GM23248 (cell line): ENCODE measurements at regions not wholly inside any gene's neighbourhood (a gene's known extent, or its start where the extent isn't known, plus 50 kb on each side); places are given as distances from the start of the nearest gene placed in this dataset.

Source experiments
- DNase-seq: peaks from one replicate; pipeline ENCODE4 v3.0.0-alpha.2; 2015
- H2AFZ ChIP-seq: fragments of 200-600 bp; sonication (generic); 2 replicates; pipeline ENCODE4 v1.6.1; 2016; ENCODE audit warnings: antibody characterized with exemption
- H3F3A ChIP-seq: fragments of 200-600 bp; sonication (generic); 2 replicates; pipeline ENCODE4 v1.6.1; 2016; ENCODE audit warnings: mild to moderate bottlenecking, antibody characterized with exemption, mixed run types; ENCODE audit not compliant: insufficient read depth
- H3K27ac ChIP-seq: fragments of 200-600 bp; sonication (generic); 2 replicates; pipeline ENCODE4 v1.5.1; 2016; ENCODE audit warnings: mild to moderate bottlenecking
- H3K27me3 ChIP-seq: fragments of 200-600 bp; sonication (generic); replicated peaks from 2 replicates; pipeline ENCODE4 v1.6.1; 2016; ENCODE audit warnings: mild to moderate bottlenecking; ENCODE audit not compliant: insufficient read depth
- H3K36me3 ChIP-seq: fragments of 200-600 bp; sonication (generic); 2 replicates; pipeline ENCODE4 v1.6.1; 2016; ENCODE audit warnings: low read depth, mild to moderate bottlenecking
- H3K4me1 ChIP-seq: fragments of 200-600 bp; sonication (generic); 2 replicates; pipeline ENCODE4 v1.6.1; 2016; ENCODE audit warnings: mild to moderate bottlenecking; ENCODE audit not compliant: insufficient read depth
- H3K4me2 ChIP-seq: fragments of 200-600 bp; sonication (generic); one replicate; pipeline ENCODE4 v1.6.1; 2016; ENCODE audit warnings: mild to moderate bottlenecking; ENCODE audit not compliant: unreplicated experiment
- H3K4me3 ChIP-seq: fragments of 200-600 bp; sonication (generic); 2 replicates; pipeline ENCODE4 v1.5.1; 2016; ENCODE audit warnings: mild to moderate bottlenecking
- H3K79me2 ChIP-seq: fragments of 200-600 bp; sonication (generic); 2 replicates; pipeline ENCODE4 v1.6.1; 2016; ENCODE audit warnings: mild to moderate bottlenecking; ENCODE audit not compliant: insufficient read depth
- H3K9ac ChIP-seq: fragments of 200-600 bp; sonication (generic); 2 replicates; pipeline ENCODE4 v1.6.1; 2016; ENCODE audit warnings: mild to moderate bottlenecking
- H3K9me2 ChIP-seq: fragments of 200-600 bp; sonication (generic); 2 replicates; pipeline ENCODE4 v1.6.1; 2016; ENCODE audit warnings: mixed run types, mild to moderate bottlenecking, moderate library complexity; ENCODE audit not compliant: insufficient read depth
- H3K9me3 ChIP-seq: fragments of 200-600 bp; sonication (generic); one replicate; pipeline ENCODE4 v1.6.1; 2017; ENCODE audit warnings: low read depth
- H4K20me1 ChIP-seq: fragments of 200-600 bp; sonication (generic); 2 replicates; pipeline ENCODE4 v1.6.0; 2016; ENCODE audit not compliant: insufficient read depth
- EZH2 ChIP-seq: fragments of 200-600 bp; sonication (generic); IDR thresholded peaks from 2 replicates; pipeline ENCODE4 v1.6.1; 2018; ENCODE audit warnings: antibody characterized with exemption, mild to moderate bottlenecking; ENCODE audit not compliant: insufficient read depth, poor library complexity, severe bottlenecking
- EZH2phosphoT487 ChIP-seq: fragments of 200-600 bp; sonication (generic); IDR thresholded peaks from 2 replicates; pipeline ENCODE4 v1.6.1; 2018; ENCODE audit warnings: antibody characterized with exemption, moderate library complexity, mild to moderate bottlenecking, low read depth; ENCODE audit not compliant: insufficient read depth
- WGBS, 2 experiments: methylation state at CpG; one replicate each; pipeline ENCODE4 v1.1.6; 2015 to 2017; ENCODE audit warnings: low lambda C conversion rate in 2 of 2, low coverage in 1 of 2; ENCODE audit errors: missing lambda C conversion rate in 2 of 2; 5-methylcytosine and 5-hydroxymethylcytosine counted together
- in situ Hi-C: fragments of 300-500 bp; cut with MboI; formaldehyde crosslinking; loops from 2 replicates; pipeline ENCODE4 v1.15.0; 2020

DNA sequence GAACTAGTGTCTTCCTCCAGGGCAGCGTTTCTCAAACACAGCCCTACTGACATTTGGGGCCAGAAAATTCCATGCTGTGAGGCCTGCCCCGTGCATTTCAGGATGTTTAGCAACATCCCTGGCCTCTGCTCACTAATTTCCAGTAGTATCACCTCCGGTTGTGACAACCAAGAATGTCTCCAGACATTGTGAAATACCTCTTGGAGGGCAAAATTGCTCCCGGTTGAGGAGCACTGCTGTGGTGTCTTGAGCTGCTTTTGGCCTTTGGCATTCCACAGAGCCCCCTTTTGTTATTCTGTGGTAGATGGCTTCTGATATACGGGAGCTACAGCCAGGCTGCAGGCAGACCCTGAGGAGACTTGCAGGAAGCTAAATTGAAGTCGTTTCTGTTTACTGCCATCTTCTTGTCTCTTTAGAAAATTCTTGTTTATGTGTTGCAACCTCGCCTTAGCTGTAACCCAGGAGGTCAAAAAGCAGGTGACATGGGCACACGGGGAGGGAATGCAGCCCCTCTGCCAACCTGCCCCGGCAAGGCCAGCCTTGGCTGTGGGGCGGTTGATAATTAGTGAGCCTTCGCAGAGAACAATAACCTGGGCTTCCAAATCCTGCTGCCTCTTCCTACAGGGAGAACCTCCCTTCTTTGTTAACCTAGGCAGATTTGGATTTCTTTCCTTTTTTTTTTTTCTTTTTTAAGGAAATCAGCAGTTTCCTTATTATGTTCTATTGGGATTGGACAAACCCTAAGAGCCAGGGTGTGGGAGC lies 74.7 kb upstream of the AKT3 start:
- WGBS, 2 experiments: 46 to 48% methylated on average over 11 of the region's 11 CpGs
- TF ChIP-seq EZH2 (no peak), EZH2phosphoT487 (no peak)

DNA sequence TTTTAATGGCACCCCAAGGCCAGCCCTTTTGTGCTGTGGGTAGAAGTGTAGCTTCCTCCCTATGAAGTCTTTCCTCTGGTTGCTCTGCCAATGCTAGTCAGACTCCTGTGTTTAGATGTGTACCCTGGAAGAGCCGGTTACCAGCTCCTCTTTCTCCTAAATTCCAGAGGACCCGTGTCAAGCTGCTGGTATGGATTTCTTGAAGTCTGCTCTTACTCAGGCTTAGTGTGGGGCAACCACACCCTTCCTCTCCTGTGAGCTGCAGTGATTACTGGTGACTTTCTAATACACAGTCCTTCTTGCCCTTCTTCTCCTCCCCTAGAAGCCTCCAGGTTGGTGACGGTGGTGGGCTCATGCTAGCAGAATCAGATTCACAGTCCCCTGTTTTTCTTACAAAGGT lies 74.1 kb upstream of the AKT3 start:
- Histone ChIP-seq H2AFZ (peak overlapping the region; percentile 62), H3K4me2 (peak overlapping the region; percentile 71), H3K9me2 (no peaks in the 10 kb centered on the region), H3K27ac (peak overlapping the region; percentile 89), H3F3A (peaks cover 39% of the 10 kb centered on the region), H3K27me3 (no peaks in the 10 kb centered on the region), H3K4me3 (peak overlapping the region; percentile 42), H4K20me1 (no peaks in the 10 kb centered on the region), H3K36me3 (no peaks in the 10 kb centered on the region), H3K79me2 (no peaks in the 10 kb centered on the region), H3K4me1 (peaks cover 43% of the 10 kb centered on the region), H3K9ac (peak overlapping the region; percentile 66), H3K9me3 (no peaks in the 10 kb centered on the region)
- WGBS, 2 experiments: 5 to 10% methylated on average over 3 of the region's 3 CpGs
- in situ Hi-C loops: no loop called here
- TF ChIP-seq EZH2phosphoT487 (no peak), EZH2 (no peak)
- DNase-seq: peak; percentile 91

More for the DNA sequence above, 74.7 kb upstream of the AKT3 start:
- H3K4me2 ChIP-seq: peak overlapping the region; percentile 71
- peak; percentile 73 for DNase-seq
- H3K27me3 ChIP-seq: peaks cover 4% of the 10 kb centered on the region; the same call in 1 of the 2 replicates
- H3K9me2 ChIP-seq: no peaks in the 10 kb centered on the region
- H4K20me1 ChIP-seq: no peaks in the 10 kb centered on the region
- H3K27ac ChIP-seq: peak overlapping the region; percentile 89
- no peaks in the 10 kb centered on the region for H3K9me3 ChIP-seq
- H3K79me2 ChIP-seq: no peaks in the 10 kb centered on the region
- peak overlapping the region; percentile 42 for H3K4me3 ChIP-seq
- in situ Hi-C loops: no loop called here
- peak overlapping the region; percentile 66 for H3K9ac ChIP-seq
- H3F3A ChIP-seq: peaks cover 39% of the 10 kb centered on the region
- peaks cover 43% of the 10 kb centered on the region for H3K4me1 ChIP-seq
- H2AFZ ChIP-seq: peak overlapping the region; percentile 62
- H3K36me3 ChIP-seq: no peaks in the 10 kb centered on the region

DNA sequence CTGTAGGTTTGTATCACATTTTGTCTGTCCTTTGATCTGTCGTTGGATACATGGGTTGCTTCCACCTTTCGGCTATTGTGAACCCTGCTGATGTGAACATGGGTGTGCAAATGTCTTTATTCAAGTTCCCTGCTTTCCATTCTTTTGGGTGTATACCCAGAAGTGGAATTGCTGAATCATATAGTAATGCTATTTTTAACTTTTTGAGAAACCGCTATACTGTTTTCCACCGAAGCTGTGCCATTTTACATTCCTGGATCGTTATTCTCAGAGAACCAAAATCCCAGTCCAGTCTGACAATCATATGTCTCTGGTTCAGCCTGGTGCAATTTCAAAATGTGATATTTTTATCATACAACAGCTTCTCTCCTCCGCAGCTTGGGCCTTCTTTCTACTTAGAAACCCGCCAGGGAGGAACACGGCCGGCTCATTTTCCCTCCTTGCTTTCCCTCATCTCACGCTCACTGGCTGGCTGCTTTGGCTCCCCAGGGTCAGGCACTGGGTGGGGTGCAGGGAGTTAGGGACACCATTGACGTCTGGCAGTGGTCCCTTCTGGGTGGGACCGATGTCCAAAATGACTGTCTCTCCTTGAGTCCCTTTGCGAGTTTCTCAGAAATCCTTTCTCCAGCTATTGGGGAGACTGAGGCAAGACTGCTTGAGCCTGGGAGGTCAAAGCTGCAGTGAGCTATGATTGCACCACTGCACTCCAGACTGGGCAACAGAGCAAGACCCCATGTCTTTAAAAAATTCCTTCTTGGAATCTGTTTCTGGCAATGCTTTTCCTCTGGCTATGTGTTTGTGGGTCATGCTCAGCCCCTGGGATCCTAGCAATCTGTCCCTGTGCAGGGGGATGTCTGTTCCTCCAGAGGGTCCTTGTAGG lies 73.5 kb upstream of the AKT3 start:
- Histone ChIP-seq H3K27me3 (no peaks in the 10 kb centered on the region), H3K9ac (peak overlapping the region; percentile 66; the same call in 1 of the 2 replicates), H3F3A (peaks cover 39% of the 10 kb centered on the region), H3K4me2 (peak overlapping the region; percentile 71), H3K4me1 (peaks cover 43% of the 10 kb centered on the region), H3K27ac (peak overlapping the region; percentile 89), H2AFZ (peak overlapping the region; percentile 62; the same call in 1 of the 2 replicates), H3K9me2 (no peaks in the 10 kb centered on the region), H4K20me1 (no peaks in the 10 kb centered on the region), H3K4me3 (no peak overlapping the region), H3K9me3 (no peaks in the 10 kb centered on the region), H3K36me3 (no peaks in the 10 kb centered on the region), H3K79me2 (no peaks in the 10 kb centered on the region)
- 93 to 96% methylated on average over 13 of the region's 13 CpGs for WGBS, 2 experiments
- DNase-seq: no peak
- TF ChIP-seq EZH2phosphoT487 (no peak), EZH2 (no peak)
- in situ Hi-C loops: no loop called here

DNA sequence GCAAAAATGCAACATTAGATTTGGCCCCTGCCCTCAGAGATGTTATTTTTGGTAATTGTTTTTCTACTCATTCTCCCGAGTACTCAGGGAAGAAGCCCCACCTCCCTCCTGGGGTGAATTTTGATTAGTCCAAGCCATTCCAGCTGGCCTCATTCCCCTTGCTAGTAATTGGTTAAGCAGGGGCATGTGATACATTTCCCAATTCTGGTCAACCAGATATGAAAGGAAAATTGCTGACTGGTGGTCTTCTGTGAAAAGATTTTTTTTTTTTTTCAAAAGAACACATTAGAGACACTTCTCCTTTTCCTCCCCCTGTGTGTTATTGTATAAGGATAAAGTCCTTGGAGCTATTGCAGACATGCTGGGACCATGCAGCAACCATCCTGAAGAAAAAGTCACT lies 71.1 kb upstream of the AKT3 start:
- 65 to 85% methylated on average over 1 of the region's 1 CpG for WGBS, 2 experiments
- no peak for TF ChIP-seq EZH2phosphoT487
- no peak for TF ChIP-seq EZH2
- in situ Hi-C loops: no loop called here

More for the DNA sequence above, 71.1 kb upstream of the AKT3 start:
- Histone ChIP-seq H3F3A (peaks cover 31% of the 10 kb centered on the region), H3K9me3 (no peaks in the 10 kb centered on the region), H3K4me3 (no peak overlapping the region), H3K27me3 (no peaks in the 10 kb centered on the region), H3K27ac (no peak overlapping the region), H2AFZ (no peak overlapping the region), H3K9ac (no peak overlapping the region), H3K79me2 (no peaks in the 10 kb centered on the region), H4K20me1 (no peaks in the 10 kb centered on the region), H3K36me3 (no peaks in the 10 kb centered on the region), H3K4me2 (no peak overlapping the region), H3K9me2 (no peaks in the 10 kb centered on the region), H3K4me1 (peaks cover 36% of the 10 kb centered on the region)
- no peak for DNase-seq
